ENCODE measurements at regions not wholly inside any gene's neighbourhood (a gene's known extent, or its start where the extent isn't known, plus 50 kb on each side); places are given as distances from the start of the nearest gene placed in this dataset.

GRCh38 chr3:35194666-35195065 lies 444.7 kb upstream of the ARPP21 start:
- no peaks in the 10 kb centered on the region for H3K27me3 ChIP-seq (replicated peaks in 1 of 2; ENCODE audit: control insufficient read depth in 2 of 2, extremely low read depth in 1 of 2, insufficient read depth in 2 of 2, low read length in 1 of 2)
- H3K9me3 ChIP-seq, result no peaks in the 10 kb centered on the region
- ChIA-PET POLR2A (no interaction called here), CTCF (no interaction called here)
- H3K4me3 ChIP-seq (ENCODE audit: control insufficient read depth in 1 of 2, extremely low read depth in 1 of 2, low read length in 1 of 2), result no peak overlapping the region
- no peaks in the 10 kb centered on the region for H3K27me3 Mint-ChIP-seq
- no peak overlapping the region for H3K27ac ChIP-seq (ENCODE audit: low read length)
- H3K4me1 Mint-ChIP-seq, result no peaks in the 10 kb centered on the region
- WGBS (ENCODE audit: insufficient coverage), result no CpG with 5 or more reads among the region's 1 CpG
- no peaks in the 10 kb centered on the region for H3K36me3 ChIP-seq (ENCODE audit: control insufficient read depth in 2 of 2, extremely low read depth in 1 of 2, insufficient read depth in 1 of 2, low read length in 1 of 2)
- H3K27ac Mint-ChIP-seq, result no peak overlapping the region
- peaks cover 0 to 15% (median 4%) of the 10 kb centered on the region in 3 donors for H3K9me3 Mint-ChIP-seq
- ATAC-seq (replicated peaks in 1 of 4) (no peak), DNase-seq (no peak)
- H3K36me3 Mint-ChIP-seq, result no peaks in the 10 kb centered on the region
- H3K4me1 ChIP-seq (ENCODE audit: control insufficient read depth in 1 of 2, extremely low read depth in 1 of 2, insufficient read depth in 2 of 2, low read length in 2 of 2), result no peaks in the 10 kb centered on the region
- no peak overlapping the region for H3K4me3 Mint-ChIP-seq

- ATAC-seq (replicated peaks in 1 of 4) (no peak), DNase-seq (no peak)
- H3K4me3 Mint-ChIP-seq, result no peak overlapping the region
- H3K4me1 Mint-ChIP-seq, result no peaks in the 10 kb centered on the region
- peaks cover 0 to 14% (median 3%) of the 10 kb centered on the region in 3 donors for H3K9me3 Mint-ChIP-seq
- CTCF ChIA-PET, result no interaction called here
- H3K27me3 Mint-ChIP-seq, result no peaks in the 10 kb centered on the region
- H3K27ac Mint-ChIP-seq, result no peak overlapping the region
- Histone ChIP-seq H3K4me1 (ENCODE audit: control insufficient read depth in 1 of 2, extremely low read depth in 1 of 2, insufficient read depth in 2 of 2, low read length in 2 of 2) (no peaks in the 10 kb centered on the region), H3K27ac (ENCODE audit: low read length) (no peak overlapping the region), H3K9me3 (no peaks in the 10 kb centered on the region), H3K4me3 (ENCODE audit: control insufficient read depth in 1 of 2, extremely low read depth in 1 of 2, low read length in 1 of 2) (no peak overlapping the region), H3K36me3 (ENCODE audit: control insufficient read depth in 2 of 2, extremely low read depth in 1 of 2, insufficient read depth in 1 of 2, low read length in 1 of 2) (no peaks in the 10 kb centered on the region), H3K27me3 (replicated peaks in 1 of 2; ENCODE audit: control insufficient read depth in 2 of 2, extremely low read depth in 1 of 2, insufficient read depth in 2 of 2, low read length in 1 of 2) (no peaks in the 10 kb centered on the region)
- POLR2A ChIA-PET, result no interaction called here
- 86% methylated on average over 2 of the region's 3 CpGs for WGBS (ENCODE audit: insufficient coverage)
- H3K36me3 Mint-ChIP-seq, result no peaks in the 10 kb centered on the region
Measured at GRCh38 chr3:35198857-35199256, 440.5 kb upstream of the ARPP21 start.

DNA sequence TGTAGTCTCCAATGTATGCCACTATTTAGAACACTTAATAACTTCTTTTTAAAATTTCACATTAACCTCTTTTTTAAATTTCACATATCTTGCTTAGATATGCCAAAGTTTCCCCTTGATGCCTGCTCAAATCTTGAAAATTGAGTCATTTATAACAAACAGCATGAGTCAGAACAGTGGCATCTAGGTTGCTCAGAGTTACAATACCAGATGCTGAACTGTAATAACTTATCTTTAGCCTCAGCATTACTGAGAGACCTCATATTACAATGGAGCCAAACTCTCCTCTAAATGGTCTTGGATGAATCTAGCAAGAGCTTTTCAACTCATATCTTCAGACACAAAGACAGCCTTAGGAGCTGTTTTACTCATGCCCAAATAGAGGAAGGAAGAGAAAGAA lies 439.3 kb upstream of the ARPP21 start:
- H3K27ac ChIP-seq (ENCODE audit: low read length), result no peak overlapping the region
- DNase-seq (no peak), ATAC-seq (replicated peaks in 1 of 4) (no peak)
- no peaks in the 10 kb centered on the region for H3K27me3 ChIP-seq (replicated peaks in 1 of 2; ENCODE audit: control insufficient read depth in 2 of 2, extremely low read depth in 1 of 2, insufficient read depth in 2 of 2, low read length in 1 of 2)
- POLR2A ChIA-PET, result no interaction called here
- no peaks in the 10 kb centered on the region for H3K4me1 ChIP-seq (ENCODE audit: control insufficient read depth in 1 of 2, extremely low read depth in 1 of 2, insufficient read depth in 2 of 2, low read length in 2 of 2)
- Mint-ChIP-seq H3K9me3 (peaks cover 0 to 14% (median 3%) of the 10 kb centered on the region in 3 donors), H3K4me3 (no peak overlapping the region), H3K36me3 (no peaks in the 10 kb centered on the region), H3K27ac (no peak overlapping the region), H3K27me3 (no peaks in the 10 kb centered on the region), H3K4me1 (no peaks in the 10 kb centered on the region)
- CTCF ChIA-PET, result no interaction called here
- H3K9me3 ChIP-seq, result no peaks in the 10 kb centered on the region
- no peak overlapping the region for H3K4me3 ChIP-seq (ENCODE audit: control insufficient read depth in 1 of 2, extremely low read depth in 1 of 2, low read length in 1 of 2)
- no peaks in the 10 kb centered on the region for H3K36me3 ChIP-seq (ENCODE audit: control insufficient read depth in 2 of 2, extremely low read depth in 1 of 2, insufficient read depth in 1 of 2, low read length in 1 of 2)

GRCh38 chr3:35201211-35201610 lies 438.1 kb upstream of the ARPP21 start:
- no peaks in the 10 kb centered on the region for H3K9me3 ChIP-seq
- DNase-seq (no peak), ATAC-seq (replicated peaks in 1 of 4) (no peak)
- Mint-ChIP-seq H3K27ac (no peak overlapping the region), H3K27me3 (no peaks in the 10 kb centered on the region), H3K36me3 (no peaks in the 10 kb centered on the region), H3K4me1 (no peaks in the 10 kb centered on the region), H3K4me3 (no peak overlapping the region), H3K9me3 (peaks cover 0 to 14% (median 6%) of the 10 kb centered on the region in 3 donors)
- ChIA-PET POLR2A (no interaction called here), CTCF (no interaction called here)
- no peaks in the 10 kb centered on the region for H3K27me3 ChIP-seq (replicated peaks in 1 of 2; ENCODE audit: control insufficient read depth in 2 of 2, extremely low read depth in 1 of 2, insufficient read depth in 2 of 2, low read length in 1 of 2)
- no CpG with 5 or more reads among the region's 2 CpGs for WGBS (ENCODE audit: insufficient coverage)
- H3K4me3 ChIP-seq (ENCODE audit: control insufficient read depth in 1 of 2, extremely low read depth in 1 of 2, low read length in 1 of 2), result no peak overlapping the region
- H3K4me1 ChIP-seq (ENCODE audit: control insufficient read depth in 1 of 2, extremely low read depth in 1 of 2, insufficient read depth in 2 of 2, low read length in 2 of 2), result no peaks in the 10 kb centered on the region
- no peaks in the 10 kb centered on the region for H3K36me3 ChIP-seq (ENCODE audit: control insufficient read depth in 2 of 2, extremely low read depth in 1 of 2, insufficient read depth in 1 of 2, low read length in 1 of 2)
- no peak overlapping the region for H3K27ac ChIP-seq (ENCODE audit: low read length)

DNA sequence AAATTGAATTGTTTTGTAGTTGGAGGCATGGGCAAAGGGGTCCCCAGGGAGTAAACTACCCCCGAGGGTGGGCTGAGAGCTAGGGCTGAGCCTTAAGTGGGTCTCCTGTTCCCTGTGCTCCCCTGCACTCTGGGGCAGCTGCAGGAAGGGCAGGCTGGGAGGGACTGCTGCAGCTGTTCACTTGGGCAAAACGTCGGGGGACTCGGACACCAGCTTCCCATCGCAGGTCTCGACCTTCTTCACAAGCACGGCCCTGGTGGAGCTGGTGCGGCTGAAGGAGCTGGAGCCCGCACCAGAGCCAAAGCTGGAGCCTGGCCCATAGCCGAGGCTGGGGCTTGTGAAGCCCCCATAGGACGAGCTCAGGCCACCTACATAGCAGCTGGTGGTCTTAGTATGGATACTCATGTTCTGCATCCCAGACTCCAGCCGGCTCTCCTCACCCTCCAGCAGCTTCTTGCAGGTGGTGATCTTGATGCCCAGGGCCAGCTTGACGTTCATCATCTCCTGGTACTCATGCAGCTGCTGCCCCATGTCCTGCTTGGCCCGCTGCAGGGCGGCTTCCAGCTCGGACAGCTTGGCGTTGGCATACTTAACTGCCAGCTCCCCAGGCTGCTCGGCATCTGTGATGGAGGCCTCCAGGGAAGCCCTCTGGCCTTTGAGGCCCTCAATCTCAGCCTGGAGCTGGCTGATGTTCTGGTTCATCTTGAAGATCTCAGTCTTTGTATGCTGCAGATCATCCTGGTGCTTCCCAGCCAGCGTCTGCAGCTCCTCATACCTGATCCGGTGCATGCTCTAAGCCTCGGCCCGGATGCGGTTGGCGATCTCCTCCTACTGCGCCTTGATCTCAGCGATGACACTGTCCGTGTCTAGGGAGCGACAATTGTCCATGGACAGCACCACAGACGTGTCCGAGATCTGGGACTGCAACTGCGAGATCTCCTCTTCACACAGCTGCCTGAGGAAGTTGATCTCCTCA lies 423.5 kb upstream of the ARPP21 start:
- POLR2A ChIA-PET, result no interaction called here

GRCh38 chr3:35216501-35217266 lies 422.6 kb upstream of the ARPP21 start:
- H3K4me3 Mint-ChIP-seq, result no peak overlapping the region
- DNase-seq, result no peak
- no peaks in the 10 kb centered on the region for H3K36me3 ChIP-seq (ENCODE audit: control insufficient read depth in 2 of 2, extremely low read depth in 1 of 2, insufficient read depth in 1 of 2, low read length in 1 of 2)
- no peaks in the 10 kb centered on the region for H3K4me1 ChIP-seq (ENCODE audit: control insufficient read depth in 1 of 2, extremely low read depth in 1 of 2, insufficient read depth in 2 of 2, low read length in 2 of 2)
- H3K36me3 Mint-ChIP-seq, result no peaks in the 10 kb centered on the region
- H3K9me3 ChIP-seq, result no peaks in the 10 kb centered on the region
- no peaks in the 10 kb centered on the region for H3K27me3 Mint-ChIP-seq
- whole genome bisulfite sequencing (ENCODE audit: insufficient coverage), result 95% methylated on average over 15 of the region's 18 CpGs
- H3K27ac ChIP-seq (ENCODE audit: low read length), result no peak overlapping the region
- H3K4me3 ChIP-seq (ENCODE audit: control insufficient read depth in 1 of 2, extremely low read depth in 1 of 2, low read length in 1 of 2), result no peak overlapping the region
- no peaks in the 10 kb centered on the region for H3K27me3 ChIP-seq (replicated peaks in 1 of 2; ENCODE audit: control insufficient read depth in 2 of 2, extremely low read depth in 1 of 2, insufficient read depth in 2 of 2, low read length in 1 of 2)
- POLR2A ChIA-PET, result no interaction called here
- ATAC-seq (replicated peaks in 1 of 4), result no peak
- CTCF ChIA-PET, result no interaction called here
- H3K9me3 Mint-ChIP-seq, result peaks cover 3 to 5% (median 4%) of the 10 kb centered on the region in 3 donors
- no peaks in the 10 kb centered on the region for H3K4me1 Mint-ChIP-seq
- no peak overlapping the region for H3K27ac Mint-ChIP-seq

More for the DNA sequence above, 423.5 kb upstream of the ARPP21 start:
- H3K27ac ChIP-seq (ENCODE audit: low read length), result no peak overlapping the region
- CTCF ChIA-PET, result interaction anchor here in 1 of 2 donors (0.6 kb wide), 1 partner anchor 718 kb away, joined by 3 read pairs; no protein-coding TSS in a partner anchor
- no peaks in the 10 kb centered on the region for H3K4me1 ChIP-seq (ENCODE audit: control insufficient read depth in 1 of 2, extremely low read depth in 1 of 2, insufficient read depth in 2 of 2, low read length in 2 of 2)
- DNase-seq, result no peak
- Mint-ChIP-seq H3K4me3 (no peak overlapping the region), H3K36me3 (no peaks in the 10 kb centered on the region), H3K27ac (no peak overlapping the region), H3K4me1 (no peaks in the 10 kb centered on the region), H3K9me3 (peaks cover 3 to 5% (median 4%) of the 10 kb centered on the region in 3 donors), H3K27me3 (no peaks in the 10 kb centered on the region)
- 87% methylated on average over 29 of the region's 31 CpGs for WGBS (ENCODE audit: insufficient coverage)
- no peaks in the 10 kb centered on the region for H3K9me3 ChIP-seq
- ATAC-seq (replicated peaks in 1 of 4), result peak in 1 of 4 experiments; percentile 20
- no peak overlapping the region for H3K4me3 ChIP-seq (ENCODE audit: control insufficient read depth in 1 of 2, extremely low read depth in 1 of 2, low read length in 1 of 2)
- no peaks in the 10 kb centered on the region for H3K36me3 ChIP-seq (ENCODE audit: control insufficient read depth in 2 of 2, extremely low read depth in 1 of 2, insufficient read depth in 1 of 2, low read length in 1 of 2)
- no peaks in the 10 kb centered on the region for H3K27me3 ChIP-seq (replicated peaks in 1 of 2; ENCODE audit: control insufficient read depth in 2 of 2, extremely low read depth in 1 of 2, insufficient read depth in 2 of 2, low read length in 1 of 2)
